Vagina (tissue), 2 donors: ENCODE measurements at regions not wholly inside any gene's neighbourhood (a gene's known extent, or its start where the extent isn't known, plus 50 kb on each side); places are given as distances from the start of the nearest gene placed in this dataset.

Source experiments
- CTCF ChIP-seq, 3 experiments: fragments of 450-650 bp in 2 of 3; fragments of 200-600 bp in 1 of 3; sonication (generic) in 1 of 3; IDR thresholded peaks; one replicate each; pipeline ENCODE4 v1.5.1; 2017 to 2019; ENCODE audit warnings: antibody characterized with exemption in 3 of 3, mild to moderate bottlenecking in 2 of 3, moderate library complexity in 2 of 3
- POLR2A ChIP-seq, 2 donors: fragments of 450-650 bp; IDR thresholded peaks; one replicate each; pipeline ENCODE4 v1.6.1; 2017; ENCODE audit warnings: antibody characterized with exemption in 2 of 2, mild to moderate bottlenecking in 2 of 2, moderate library complexity in 2 of 2

GRCh38 chr3:127451321-127451720 is 139.2 kb downstream of the TPRA1 start:
- TF ChIP-seq POLR2A (IDR thresholded peaks at IDR 0.05) (no peak), CTCF (IDR thresholded peaks at IDR 0.05) (no peak)
